NCI-H774 (cell line): ENCODE measurements at regions not wholly inside any gene's neighbourhood (a gene's known extent, or its start where the extent isn't known, plus 50 kb on each side); places are given as distances from the start of the nearest gene placed in this dataset.

Experiments
- DNase-seq: peaks from one replicate; lab custom pipeline; 2025; lab: John Stamatoyannopoulos, UW

DNA sequence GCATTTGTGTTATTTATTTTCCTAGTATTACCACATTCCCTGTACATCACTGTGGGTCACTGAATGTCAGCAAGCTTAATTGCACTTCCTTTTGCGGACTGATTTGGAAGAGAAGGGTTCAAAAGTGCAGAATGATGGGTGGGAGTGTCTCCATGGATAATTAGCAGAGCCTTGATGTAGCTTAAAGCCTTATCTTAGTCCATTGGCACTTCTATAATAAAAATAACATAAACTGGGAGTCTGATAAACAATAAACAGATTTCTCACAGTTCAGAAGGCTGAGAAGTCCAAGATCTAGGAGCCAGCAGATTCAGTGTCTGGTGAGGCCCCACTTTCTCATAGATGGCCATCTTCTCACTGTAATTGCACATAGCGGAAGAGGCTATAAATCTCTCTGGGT, 501.1 kb upstream of the POU3F2 start:
- DNase-seq: no peak

DNA sequence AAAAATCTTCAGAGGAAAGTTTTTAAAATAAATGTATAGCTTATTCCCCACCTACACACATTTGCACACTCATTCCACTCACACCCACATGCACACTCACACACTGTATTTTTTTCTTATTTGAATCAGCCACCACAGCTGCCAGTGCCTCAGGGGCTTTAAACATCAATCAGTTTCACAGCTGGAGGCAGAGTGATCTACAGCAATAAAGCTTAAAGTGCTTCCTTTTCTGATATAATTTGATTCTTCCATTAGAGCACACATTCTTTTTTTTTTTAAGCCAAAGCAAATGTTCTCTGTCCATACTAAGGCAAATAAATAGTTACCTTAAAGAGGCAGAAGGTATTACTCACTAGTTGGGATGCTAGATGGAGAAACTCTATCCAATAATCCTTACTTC, 498.8 kb upstream of the POU3F2 start:
- DNase-seq: no peak

DNA sequence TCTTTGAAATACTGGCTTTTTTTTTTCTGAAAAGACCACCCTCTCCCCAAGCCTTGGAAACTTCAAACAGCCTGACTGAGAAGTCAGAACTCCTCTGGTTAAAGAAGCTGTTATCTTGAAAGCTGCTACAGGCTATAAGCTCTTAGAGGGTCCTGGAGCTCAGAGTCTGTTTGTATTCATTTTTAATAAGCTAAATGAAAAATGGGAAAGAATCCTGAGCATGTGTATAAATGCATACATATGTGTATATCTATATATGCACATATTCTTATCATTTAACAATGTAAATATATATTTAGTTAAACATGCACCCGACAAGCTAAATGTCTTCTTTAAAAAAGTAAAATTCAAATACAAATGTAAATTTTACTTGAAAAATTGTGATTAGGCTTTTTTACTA, 494.9 kb upstream of the POU3F2 start:
- DNase-seq: no peak

DNA sequence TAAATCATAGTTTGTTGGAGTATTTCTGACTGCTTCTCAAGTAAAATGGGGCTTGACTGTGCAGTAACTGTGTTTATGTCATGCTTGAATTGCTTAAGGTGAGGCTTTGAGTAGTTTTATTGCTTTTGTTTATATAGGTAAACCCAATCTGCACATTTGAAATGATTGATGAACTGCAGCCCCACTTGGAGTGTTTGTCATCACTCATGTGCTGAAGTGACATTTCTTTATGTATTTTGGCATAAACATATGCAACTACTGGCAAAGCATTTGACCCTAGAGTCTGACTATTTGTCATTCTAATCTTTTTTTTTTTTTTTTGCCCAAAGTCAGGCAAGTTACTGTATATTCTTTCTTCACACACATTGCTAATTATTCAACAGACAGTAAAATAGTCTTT, 491.4 kb upstream of the POU3F2 start:
- DNase-seq: peak; percentile 31

DNA sequence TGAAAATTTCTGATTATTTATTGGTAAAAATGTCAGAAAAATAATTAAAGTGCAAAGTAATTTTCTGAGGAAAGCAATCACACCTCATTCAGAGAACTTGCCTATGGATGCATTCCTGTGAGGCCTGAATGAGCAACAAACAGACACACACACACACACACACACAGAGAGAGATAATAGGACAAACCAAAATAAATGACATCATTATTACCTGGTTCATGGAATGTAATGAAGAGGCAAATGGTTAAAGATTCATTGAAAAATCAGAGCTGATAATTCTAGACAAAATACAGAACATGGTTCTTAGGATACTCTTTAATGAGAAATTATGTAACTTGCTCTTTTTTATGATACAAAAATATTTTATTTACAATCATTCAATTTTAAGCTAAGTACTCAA, 490.6 kb upstream of the POU3F2 start:
- DNase-seq: no peak

DNA sequence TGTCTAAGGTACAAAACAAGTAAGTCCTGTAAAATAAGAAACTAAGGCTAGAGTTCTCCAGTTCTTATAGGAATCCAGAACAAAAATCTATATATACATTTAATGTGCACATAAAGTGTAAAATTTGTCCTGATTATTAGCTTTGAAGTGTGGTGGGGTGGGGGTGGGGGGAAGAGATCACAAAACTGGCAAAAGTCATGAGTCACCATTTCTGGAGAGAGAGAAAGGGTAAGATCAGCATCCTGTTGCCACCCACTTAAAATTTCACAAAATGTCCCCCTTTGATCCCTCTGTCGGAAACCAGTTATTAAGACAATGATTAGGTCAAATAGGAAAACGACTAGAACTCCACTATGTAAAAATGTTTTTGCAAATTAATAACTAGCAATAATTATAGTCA, 482.0 kb upstream of the POU3F2 start:
- DNase-seq: no peak

DNA sequence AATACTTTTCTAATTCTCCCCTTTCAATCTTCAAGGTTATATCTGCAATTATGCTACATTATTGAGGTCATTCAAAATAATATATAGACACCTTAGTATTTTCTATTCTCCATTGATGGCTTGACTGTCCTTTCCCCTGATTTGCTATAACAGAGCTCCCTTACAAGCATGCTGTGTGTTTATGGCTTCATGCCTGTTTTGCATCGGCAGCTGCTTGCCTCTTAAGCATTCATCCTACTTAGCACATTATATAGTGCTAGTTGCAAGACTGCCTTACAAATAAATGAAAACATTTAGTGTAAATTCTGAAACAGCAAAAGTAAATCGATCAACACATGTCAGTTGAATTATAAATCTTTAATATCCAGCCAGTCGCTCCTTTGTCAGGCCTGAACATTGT, 476.2 kb upstream of the POU3F2 start:
- DNase-seq: no peak

DNA sequence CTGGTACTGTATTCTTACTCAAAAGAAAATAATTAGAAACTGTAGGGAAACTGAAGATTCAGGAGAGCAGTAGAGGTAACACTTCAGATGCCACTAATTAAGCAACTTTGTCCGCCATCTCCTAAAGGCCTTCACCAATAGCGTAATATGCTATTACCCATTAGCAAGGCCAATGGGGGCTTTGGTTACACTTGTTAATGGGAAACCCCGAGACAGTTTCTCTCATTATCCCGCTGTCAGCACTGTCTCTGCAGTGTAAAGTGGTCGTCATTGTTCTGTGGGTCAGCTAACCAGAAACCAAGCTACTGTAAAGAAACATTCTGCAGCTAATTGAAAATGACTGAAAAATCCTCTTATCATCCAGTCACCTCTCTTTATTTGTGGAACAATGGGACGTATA, 468.0 kb upstream of the POU3F2 start:
- no peak for DNase-seq

DNA sequence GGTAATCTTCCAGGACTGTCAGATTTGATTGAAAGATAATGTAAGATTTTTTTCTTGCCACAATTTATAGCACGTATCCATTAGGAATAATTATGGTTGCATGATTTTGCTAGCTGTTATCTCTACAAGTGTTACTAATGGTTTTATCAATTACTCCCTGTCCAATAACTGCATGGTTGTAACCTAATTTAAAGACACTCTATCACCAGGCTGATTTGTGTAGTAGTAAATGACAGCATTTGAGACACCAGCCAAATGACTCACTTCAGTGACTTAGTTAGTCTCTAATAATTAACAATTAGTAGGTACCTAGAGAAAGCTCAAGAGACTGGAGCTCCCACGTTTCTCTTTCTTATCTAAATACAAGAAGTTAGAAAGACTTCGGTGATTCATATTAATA, 453.8 kb upstream of the POU3F2 start:
- no peak for DNase-seq

DNA sequence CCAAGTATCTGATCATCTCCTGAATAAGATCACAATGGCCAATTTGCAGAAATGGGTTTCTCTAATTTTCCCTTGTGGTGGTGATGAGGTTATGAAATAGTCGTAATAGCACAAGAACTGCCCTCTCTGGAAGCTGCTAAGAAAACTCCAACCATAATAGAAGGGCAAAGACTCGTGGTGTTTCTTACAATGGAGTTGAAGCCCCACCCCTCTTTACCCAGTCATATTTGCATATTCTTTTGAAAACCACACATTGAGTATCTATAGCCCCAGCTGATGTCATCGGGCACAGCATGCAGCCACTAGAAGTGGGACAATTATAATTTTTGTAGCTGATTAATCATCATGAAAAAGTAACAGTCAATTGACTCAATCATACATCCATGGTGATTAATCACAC, 452.1 kb upstream of the POU3F2 start:
- no peak for DNase-seq

DNA sequence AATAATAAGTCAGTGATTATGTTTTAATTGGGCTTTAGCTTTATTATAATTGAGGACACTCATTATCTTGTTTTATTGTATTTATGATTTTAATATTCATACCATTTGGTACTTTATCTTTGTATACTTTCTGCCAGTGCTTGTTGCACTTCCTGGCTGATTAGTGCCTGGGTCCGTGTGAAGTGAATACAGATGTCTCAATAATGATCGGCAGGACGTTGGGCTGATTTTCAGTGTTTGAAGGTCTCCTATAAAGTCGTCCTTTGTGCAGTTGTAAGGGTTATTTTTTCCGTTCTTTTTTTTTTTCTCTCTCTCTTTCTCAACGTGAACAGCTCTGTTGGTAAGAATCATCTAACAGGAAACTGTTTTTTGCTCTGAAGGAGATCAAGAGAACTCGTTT, 450.0 kb upstream of the POU3F2 start:
- DNase-seq: no peak

DNA sequence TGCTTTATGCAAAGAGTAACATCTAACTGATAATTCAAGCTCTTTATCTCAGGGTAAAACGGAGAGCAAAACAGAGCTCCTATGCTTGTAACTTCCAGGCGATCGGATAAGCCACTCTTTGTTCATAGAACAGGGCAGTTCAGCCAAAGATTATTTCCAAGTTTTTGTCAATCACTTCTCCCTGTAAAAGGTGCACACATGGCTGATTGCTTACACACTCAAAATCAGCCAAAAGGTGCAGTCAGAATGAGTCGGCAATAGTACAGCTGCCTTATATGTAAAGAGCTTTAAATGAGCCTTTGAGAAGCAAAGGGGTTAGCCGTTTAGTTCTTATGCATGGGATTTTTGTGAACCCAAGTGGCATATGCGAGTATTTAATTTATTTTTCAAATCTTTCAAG, 449.6 kb upstream of the POU3F2 start:
- DNase-seq: no peak

DNA sequence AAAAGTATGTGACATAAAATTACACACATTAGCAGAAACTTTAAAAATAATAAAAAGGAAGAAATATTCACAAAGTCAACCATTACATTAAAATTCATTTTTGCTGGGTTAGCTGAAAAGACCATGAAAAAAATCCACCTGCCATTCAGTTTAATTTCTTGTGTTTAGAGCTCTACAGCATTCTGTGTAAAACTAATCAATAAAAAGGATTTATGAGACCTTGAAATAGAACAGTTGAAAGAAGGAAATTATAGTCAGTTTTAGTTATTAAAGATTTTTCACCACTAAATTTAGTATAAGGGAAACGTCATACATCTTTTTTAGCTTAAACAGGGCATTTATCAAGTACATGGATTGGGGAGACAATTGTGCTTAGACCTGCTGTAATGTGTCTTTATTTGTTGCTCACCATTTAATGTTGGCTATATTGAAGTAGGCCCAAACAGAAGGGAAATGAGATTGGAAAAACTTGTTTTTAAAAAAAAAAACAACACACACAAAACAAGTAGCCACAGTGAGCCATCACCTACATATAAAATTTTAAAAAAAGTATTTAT, 438.7 kb upstream of the POU3F2 start:
- no peak for DNase-seq

DNA sequence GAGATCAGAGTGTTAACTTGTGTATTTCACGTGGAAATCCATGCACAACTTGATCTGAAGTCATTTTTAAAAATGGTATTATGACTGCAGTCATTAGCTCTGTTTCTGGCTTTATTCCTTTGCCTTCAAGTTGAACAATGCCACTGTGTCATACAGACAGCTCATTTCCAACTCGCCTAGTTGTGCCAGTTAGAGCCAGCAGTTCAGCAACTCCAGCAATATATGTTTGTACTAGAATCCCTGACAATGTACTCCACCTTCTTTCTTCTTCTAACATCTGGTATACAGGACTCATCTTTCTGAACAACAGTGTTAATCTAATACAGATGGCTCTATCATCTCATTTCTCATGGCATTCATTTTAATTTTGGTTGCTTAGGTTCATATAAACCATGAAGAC, 418.3 kb upstream of the POU3F2 start:
- DNase-seq: peak; percentile 61

DNA sequence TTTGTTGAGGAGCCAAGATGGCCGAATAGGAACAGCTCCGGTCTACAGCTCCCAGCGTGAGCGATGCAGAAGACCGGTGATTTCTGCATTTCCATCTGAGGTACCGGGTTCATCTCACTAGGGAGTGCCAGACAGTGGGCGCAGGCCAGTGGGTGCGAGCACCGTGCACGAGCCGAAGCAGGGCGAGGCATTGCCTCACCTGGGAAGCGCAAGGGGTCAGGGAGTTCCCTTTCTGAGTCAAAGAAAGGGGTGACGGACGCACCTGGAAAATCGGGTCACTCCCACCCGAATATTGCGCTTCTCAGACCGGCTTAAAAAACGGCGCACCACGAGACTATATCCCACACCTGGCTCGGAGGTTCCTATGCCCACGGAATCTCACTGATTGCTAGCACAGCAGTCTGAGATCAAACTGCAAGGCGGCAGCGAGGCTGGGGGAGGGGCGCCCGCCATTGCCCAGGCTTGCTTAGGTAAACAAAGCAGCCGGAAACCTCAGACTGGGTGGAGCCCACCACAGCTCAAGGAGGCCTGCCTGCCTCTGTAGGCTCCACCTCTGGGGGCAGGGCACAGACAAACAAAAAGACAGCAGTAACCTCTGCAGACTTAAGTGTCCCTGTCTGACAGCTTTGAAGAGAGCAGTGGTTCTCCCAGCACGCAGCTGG, 417.7 kb upstream of the POU3F2 start:
- DNase-seq: peak; percentile 66

DNA sequence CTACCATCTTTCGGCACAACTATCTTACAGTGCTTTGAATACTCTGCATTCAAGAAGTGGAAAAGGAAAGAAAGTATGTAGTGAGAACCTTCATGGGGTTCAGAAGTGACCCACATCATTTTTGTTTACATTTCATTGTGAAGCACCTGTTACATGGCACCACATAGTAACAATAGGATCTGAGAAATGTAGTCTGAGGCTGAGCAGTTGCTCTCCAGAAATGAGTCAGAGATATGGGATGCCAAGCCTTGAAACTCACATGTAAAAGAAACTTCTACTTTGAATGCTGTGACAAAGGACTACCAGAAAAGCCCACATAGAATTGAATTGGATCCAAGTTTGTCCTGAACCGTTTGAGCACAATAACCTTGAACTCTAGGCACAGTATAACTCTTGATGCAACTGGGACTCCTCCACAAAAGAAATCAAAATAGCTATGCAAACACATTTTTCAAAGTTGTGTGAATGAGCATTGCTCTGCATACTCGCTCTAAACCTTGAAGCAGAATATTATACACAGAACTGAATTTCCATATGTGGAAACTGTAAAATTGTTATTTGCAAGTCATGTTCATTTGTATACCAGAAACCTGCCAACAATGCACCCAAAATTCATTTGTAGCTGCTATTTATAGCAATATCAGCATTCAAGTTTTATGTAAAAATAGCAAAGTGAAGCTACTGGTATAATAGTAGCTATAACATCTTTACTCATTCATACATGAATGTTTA, 400.9 kb upstream of the POU3F2 start:
- DNase-seq: no peak

DNA sequence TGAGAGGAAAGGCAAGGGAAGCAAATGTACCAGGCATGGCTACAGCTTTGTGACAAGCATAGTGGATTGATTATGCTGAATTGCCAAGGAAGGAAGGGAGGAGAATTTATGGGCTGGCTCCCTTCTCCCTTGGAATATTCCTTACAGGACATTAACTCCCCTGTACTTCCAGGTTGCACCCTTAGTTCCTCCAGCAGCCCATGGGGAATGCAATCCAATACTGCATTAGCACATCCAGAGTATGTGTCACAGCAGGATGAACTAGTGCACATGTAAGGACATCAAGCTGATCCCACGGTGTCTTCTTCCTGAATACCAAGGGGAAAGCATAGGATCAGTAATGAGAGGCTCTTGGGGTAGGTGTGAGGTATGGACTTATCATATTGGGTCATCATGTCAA, 390.7 kb upstream of the POU3F2 start:
- no peak for DNase-seq

DNA sequence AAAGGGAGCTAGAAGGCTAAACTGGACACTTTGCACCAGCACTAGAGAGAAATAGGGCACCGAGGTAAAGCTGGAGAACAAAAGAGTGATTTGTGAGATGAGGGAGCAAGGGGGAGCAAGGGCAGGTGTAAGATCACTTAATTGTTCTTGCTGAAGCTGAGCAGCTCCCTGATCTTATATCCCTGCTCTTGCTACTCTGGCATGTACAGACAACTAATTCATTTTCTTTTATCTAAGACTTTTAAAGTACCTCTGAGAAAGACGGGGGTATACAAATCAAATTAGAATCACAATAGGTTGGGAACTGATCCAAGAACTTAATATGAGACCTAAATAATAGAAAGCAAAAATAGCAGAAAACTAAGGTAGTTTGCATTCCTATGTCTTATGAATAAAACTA, 381.7 kb upstream of the POU3F2 start:
- DNase-seq: no peak

DNA sequence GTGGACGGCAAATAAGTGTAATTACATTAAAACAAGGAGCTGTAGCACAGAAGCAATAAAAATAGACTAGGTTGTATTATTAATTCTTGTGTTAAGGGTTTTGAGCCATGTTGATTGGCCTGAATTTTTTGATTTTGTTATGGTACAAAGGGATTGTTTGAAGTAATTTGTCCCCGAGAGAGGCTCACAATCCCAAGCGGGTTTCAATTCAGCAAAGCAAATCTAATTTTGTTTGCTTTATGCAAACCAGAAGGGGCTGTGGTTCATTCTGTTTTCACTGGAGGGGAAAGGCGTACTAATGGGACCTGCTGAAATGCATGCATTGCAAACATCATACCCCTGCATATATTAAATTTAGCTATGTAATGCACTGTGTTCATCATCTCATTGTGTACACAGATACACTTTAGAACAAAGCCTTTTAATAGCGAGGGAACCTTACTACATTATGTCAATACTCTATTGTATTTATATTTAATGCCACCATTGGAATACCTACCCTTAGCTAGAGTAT, 379.5 kb upstream of the POU3F2 start:
- no peak for DNase-seq

DNA sequence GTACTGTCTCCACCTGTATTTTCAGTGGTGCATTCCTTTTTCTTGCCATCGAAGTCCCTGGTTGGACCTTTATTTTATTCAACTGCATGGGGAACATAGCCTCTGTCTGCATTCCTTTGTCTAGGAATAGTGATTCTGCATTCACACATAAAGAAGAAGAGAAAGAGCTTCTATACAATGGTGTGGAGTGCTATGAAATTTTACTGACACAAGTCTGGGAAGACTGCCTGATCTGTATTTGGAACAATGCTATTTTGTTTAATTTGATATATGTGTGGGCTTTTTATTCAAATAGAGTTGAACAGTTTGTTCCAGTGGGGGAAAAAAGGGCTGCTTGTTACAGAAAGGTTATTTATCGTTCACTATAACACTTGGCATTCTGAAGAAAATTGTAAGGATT, 375.7 kb upstream of the POU3F2 start:
- no peak for DNase-seq

DNA sequence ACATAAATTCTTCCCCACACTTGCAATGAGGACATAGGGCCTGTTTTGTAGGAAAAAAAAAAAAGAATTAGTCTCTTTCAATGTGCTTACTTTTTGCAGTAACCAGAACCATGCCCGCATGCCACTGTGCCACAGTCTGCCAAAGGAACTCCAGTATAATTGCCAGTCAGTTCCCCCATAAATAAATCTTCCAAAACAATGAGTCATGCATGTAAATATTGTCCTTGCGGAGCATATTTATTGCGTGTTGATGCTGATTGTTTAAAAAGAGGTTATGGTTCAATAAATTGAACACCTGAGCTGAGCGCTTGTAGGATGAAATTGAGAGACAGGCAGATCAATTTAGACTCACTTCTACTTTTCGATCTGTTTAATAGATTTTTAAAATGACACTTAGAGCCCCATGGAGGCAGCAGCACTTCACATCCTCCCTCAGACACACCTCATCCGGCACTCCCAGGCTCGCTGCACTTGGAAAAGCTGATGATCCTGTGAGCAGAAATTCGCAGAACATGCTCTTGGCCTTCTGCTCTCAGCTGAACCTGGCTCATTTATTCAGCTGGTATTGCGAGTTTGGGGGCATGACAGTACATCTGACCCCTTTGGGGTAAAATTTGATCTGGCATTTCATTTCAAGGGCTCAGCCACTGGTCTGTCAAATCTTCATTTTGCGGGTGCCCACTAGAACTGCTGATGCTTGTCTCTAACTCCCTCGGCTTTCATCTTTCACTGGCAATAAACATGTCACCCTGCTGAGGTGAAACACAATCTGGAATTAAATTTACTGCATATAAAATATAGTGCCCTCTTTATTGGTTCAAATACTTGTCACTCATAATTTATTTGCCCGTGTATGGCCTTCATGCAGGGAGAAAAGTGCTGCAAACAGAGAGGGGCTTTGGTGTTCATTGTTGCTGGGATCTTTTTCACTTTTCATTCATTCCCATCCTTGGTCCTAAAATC, 371.1 kb upstream of the POU3F2 start:
- peak; percentile 53 for DNase-seq

DNA sequence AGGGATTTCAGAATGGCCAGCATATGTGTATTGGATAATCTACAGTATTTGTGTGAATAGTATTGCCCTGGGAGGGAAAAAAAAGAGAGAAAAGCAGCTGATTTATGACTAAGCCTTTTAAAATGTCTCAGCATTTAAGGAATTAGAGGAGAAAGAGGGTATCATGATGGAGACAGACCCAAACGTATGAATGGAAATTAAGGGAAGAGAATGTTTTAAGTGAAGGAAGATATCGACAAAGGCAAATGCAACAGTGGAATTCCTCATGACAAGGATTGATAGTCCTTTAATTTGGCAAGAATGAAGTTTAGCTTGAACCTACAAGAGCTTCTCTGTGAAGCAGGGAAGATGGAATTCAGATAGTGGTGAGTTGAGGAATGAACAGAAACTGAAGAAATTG, 367.3 kb upstream of the POU3F2 start:
- no peak for DNase-seq
